ENCODE measurements at regions not wholly inside any gene's neighbourhood (a gene's known extent, or its start where the extent isn't known, plus 50 kb on each side); places are given as distances from the start of the nearest gene placed in this dataset.

GRCh38 chr22:44373234-44373633 lies 60.5 kb upstream of the SHISAL1 start:
- Histone ChIP-seq H3K27me3 (no peaks in the 10 kb centered on the region), H3K4me1 (no peaks in the 10 kb centered on the region), H3K9me3 (no peaks in the 10 kb centered on the region), H3K4me3 (no peak overlapping the region), H3K36me3 (ENCODE audit: low read depth, missing control alignments) (no peaks in the 10 kb centered on the region), H3K27ac (no peak overlapping the region)
- intact Hi-C loops (cut with DNase I; ENCODE audit: low total_unique reads) = no loop called here
- no peak for DNase-seq
- no peak for TF ChIP-seq POLR2A (IDR thresholded peaks at IDR 0.05)
- TF ChIP-seq CTCF (IDR thresholded peaks at IDR 0.05) = no peak
- 90 to 96% methylated on average over 3 of the region's 3 CpGs for WGBS, 2 donors

- H3K9me3 ChIP-seq = no peaks in the 10 kb centered on the region
- no peaks in the 10 kb centered on the region for H3K27me3 ChIP-seq
- no peaks in the 10 kb centered on the region for H3K36me3 ChIP-seq (ENCODE audit: low read depth, missing control alignments)
- 68 to 100% methylated on average over 3 to 4 of the region's 4 CpGs for WGBS, 2 donors
- no peak for DNase-seq
- no peak overlapping the region for H3K27ac ChIP-seq
- H3K4me1 ChIP-seq = no peaks in the 10 kb centered on the region
- H3K4me3 ChIP-seq = no peak overlapping the region
- intact Hi-C loops (cut with DNase I; ENCODE audit: low total_unique reads) = no loop called here
- TF ChIP-seq CTCF (IDR thresholded peaks at IDR 0.05) (no peak), POLR2A (IDR thresholded peaks at IDR 0.05) (no peak)
These were observed 59.9 kb upstream of the SHISAL1 start for GRCh38 chr22:44372611-44373010.

GRCh38 chr22:44371741-44372525 lies 59.2 kb upstream of the SHISAL1 start:
- H3K9me3 ChIP-seq = no peaks in the 10 kb centered on the region
- H3K27me3 ChIP-seq = no peaks in the 10 kb centered on the region
- WGBS, 2 donors = 81 to 91% methylated on average over 3 of the region's 3 CpGs
- H3K27ac ChIP-seq = no peak overlapping the region
- no peak overlapping the region for H3K4me3 ChIP-seq
- intact Hi-C loops (cut with DNase I; ENCODE audit: low total_unique reads) = no loop called here
- no peak for TF ChIP-seq POLR2A (IDR thresholded peaks at IDR 0.05)
- TF ChIP-seq CTCF (IDR thresholded peaks at IDR 0.05) = no peak
- no peaks in the 10 kb centered on the region for H3K36me3 ChIP-seq (ENCODE audit: low read depth, missing control alignments)
- no peaks in the 10 kb centered on the region for H3K4me1 ChIP-seq
- DNase-seq = no peak

- H3K27me3 ChIP-seq = no peaks in the 10 kb centered on the region
- H3K4me3 ChIP-seq = no peak overlapping the region
- no peaks in the 10 kb centered on the region for H3K9me3 ChIP-seq
- 95 to 96% methylated on average over 13 to 18 of the region's 18 CpGs for WGBS, 2 donors
- no peak for DNase-seq
- no peak for TF ChIP-seq POLR2A (IDR thresholded peaks at IDR 0.05)
- TF ChIP-seq CTCF (IDR thresholded peaks at IDR 0.05) = no peak
- no peaks in the 10 kb centered on the region for H3K36me3 ChIP-seq (ENCODE audit: low read depth, missing control alignments)
- H3K27ac ChIP-seq = no peak overlapping the region
- H3K4me1 ChIP-seq = no peaks in the 10 kb centered on the region
- intact Hi-C loops (cut with DNase I; ENCODE audit: low total_unique reads) = no loop called here
These were observed 57.4 kb upstream of the SHISAL1 start for GRCh38 chr22:44369916-44370801.
